ENCODE measurements at regions not wholly inside any gene's neighbourhood (a gene's known extent, or its start where the extent isn't known, plus 50 kb on each side); places are given as distances from the start of the nearest gene placed in this dataset.

DNA sequence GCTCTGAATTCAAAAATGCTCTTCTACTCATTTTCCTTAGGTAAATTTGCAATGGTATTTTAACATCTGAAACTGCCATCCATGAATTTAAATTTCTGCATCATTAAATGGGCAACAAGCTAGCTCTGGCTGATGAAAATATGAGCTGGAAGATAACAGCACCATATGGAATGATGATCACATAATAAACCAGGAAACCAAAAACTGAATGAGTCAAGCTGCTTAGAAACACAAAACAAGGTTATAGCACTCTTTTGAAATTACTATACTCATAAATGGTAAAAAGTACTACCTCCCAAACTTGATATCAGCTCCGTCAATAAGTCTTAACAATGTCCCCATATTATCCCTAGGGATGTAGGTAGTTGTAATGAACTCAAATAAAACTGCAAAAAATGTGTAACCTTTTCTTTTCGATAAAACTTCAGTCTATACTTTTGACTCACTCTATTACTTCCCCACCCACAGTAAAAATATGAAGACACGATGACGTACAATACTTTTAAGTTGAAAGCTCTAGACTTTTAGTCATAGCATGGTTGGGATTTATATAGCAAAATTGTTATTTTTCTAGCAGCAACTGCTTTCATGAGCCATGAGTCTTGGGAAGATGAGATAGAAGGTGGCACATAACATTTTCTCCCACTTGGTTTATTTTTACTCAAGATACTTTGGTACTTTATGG, 396.7 kb downstream of the CDH2 start:
- Mint-ChIP-seq H3K9me3 (peaks cover 2% of the 10 kb centered on the region), H3K27ac (no peak overlapping the region), H3K4me3 (no peak overlapping the region), H3K4me1 (ENCODE audit: low read depth) (no peaks in the 10 kb centered on the region), H3K36me3 (ENCODE audit: low read depth) (no peaks in the 10 kb centered on the region), H3K27me3 (no peaks in the 10 kb centered on the region)
- TF ChIP-seq, protein P1, sequence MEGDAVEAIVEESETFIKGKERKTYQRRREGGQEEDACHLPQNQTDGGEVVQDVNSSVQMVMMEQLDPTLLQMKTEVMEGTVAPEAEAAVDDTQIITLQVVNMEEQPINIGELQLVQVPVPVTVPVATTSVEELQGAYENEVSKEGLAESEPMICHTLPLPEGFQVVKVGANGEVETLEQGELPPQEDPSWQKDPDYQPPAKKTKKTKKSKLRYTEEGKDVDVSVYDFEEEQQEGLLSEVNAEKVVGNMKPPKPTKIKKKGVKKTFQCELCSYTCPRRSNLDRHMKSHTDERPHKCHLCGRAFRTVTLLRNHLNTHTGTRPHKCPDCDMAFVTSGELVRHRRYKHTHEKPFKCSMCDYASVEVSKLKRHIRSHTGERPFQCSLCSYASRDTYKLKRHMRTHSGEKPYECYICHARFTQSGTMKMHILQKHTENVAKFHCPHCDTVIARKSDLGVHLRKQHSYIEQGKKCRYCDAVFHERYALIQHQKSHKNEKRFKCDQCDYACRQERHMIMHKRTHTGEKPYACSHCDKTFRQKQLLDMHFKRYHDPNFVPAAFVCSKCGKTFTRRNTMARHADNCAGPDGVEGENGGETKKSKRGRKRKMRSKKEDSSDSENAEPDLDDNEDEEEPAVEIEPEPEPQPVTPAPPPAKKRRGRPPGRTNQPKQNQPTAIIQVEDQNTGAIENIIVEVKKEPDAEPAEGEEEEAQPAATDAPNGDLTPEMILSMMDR (IDR thresholded peaks at IDR 0.05): no peak
- POLR2A ChIA-PET: no interaction called here
- ATAC-seq (no peak), DNase-seq (no peak)
- intact Hi-C loops (cut with micrococcal nuclease): no loop called here
- CTCF ChIA-PET: interaction anchor here (0.6 to 1.1 kb wide), 2 partner anchors 18 to 1133 kb away, joined by 3 read pairs; no protein-coding TSS in a partner anchor

DNA sequence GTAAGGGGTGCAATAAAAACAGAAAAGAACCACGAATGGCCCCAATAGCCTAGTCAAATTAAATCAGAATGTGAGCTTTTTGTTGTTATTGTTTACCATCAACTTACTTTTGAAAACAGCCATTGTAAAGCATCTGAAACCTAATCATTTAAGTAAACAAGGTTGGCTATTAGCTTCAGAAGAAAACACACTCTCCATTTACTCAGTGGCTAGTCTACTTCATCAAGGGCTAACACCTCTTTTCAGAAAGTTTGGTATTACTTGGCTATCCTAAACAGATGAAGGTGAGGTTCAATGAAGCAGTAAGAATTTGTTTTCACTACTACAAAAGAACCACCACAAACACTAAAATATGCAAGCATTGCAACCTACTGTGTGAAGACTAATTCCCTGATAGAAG, 398.0 kb downstream of the CDH2 start:
- CTCF ChIA-PET: no interaction called here
- TF ChIP-seq, protein P1 (IDR thresholded peaks at IDR 0.05): no peak
- peaks cover 5% of the 10 kb centered on the region for H3K9me3 Mint-ChIP-seq

DNA sequence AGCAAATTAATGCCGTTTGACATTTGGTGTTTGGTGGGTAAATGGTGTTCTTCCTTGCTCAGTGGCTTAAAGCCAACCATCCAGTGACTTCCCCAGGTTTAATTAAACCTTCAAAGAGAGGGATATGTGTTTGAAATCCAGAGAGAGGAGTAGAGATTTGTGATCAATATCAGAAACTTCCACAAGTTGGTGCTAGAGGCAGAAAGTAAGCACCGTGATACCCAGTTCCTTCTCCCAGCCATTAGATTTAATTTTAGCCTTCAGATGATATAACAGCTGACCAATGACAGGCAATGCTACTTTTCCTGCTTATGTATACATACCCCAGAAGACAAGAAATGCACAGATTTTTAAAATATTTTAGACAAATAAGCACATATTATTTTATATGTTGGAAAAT, 398.5 kb downstream of the CDH2 start:
- Mint-ChIP-seq H3K4me1 (ENCODE audit: low read depth) (no peaks in the 10 kb centered on the region), H3K4me3 (no peak overlapping the region), H3K36me3 (ENCODE audit: low read depth) (no peaks in the 10 kb centered on the region), H3K27ac (no peak overlapping the region), H3K27me3 (no peaks in the 10 kb centered on the region), H3K9me3 (peaks cover 5% of the 10 kb centered on the region)
- TF ChIP-seq, protein P1 (IDR thresholded peaks at IDR 0.05): no peak
- intact Hi-C loops (cut with micrococcal nuclease): no loop called here
- ChIA-PET CTCF (no interaction called here), POLR2A (no interaction called here)
- DNase-seq (no peak), ATAC-seq (no peak)

More for the DNA sequence above, 398.0 kb downstream of the CDH2 start:
- Mint-ChIP-seq H3K27me3 (no peaks in the 10 kb centered on the region), H3K4me3 (no peak overlapping the region), H3K36me3 (ENCODE audit: low read depth) (no peaks in the 10 kb centered on the region), H3K4me1 (ENCODE audit: low read depth) (no peaks in the 10 kb centered on the region), H3K27ac (no peak overlapping the region)
- ATAC-seq: no peak
- DNase-seq: no peak
- intact Hi-C loops (cut with micrococcal nuclease): no loop called here
- POLR2A ChIA-PET: no interaction called here

DNA sequence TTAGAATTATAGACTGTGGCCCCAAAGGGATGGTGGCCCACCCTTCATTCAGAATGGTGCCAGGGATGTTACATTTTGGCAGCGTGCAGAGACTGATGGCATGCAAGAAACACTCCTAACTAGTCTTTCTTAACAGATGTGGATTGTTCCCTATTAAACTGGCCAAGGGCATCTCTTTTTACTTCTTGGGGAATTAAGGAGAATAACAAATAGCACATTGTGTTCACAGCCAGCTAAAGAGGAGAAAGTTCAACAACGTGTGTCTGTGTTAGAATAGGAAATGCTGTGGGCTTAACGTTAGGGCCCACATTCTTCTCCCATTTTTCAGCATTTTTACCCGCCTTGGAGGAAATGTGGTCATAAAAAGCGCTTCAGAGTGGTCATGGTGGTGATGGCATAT, 404.8 kb downstream of the CDH2 start:
- H3K4me1 Mint-ChIP-seq (ENCODE audit: low read depth): no peaks in the 10 kb centered on the region
- peaks cover 6% of the 10 kb centered on the region for H3K9me3 Mint-ChIP-seq
- CTCF ChIA-PET: no interaction called here
- H3K27me3 Mint-ChIP-seq: no peaks in the 10 kb centered on the region
- TF ChIP-seq, protein P1 (IDR thresholded peaks at IDR 0.05): no peak
- H3K27ac Mint-ChIP-seq: no peak overlapping the region
- POLR2A ChIA-PET: no interaction called here
- H3K4me3 Mint-ChIP-seq: no peak overlapping the region
- intact Hi-C loops (cut with micrococcal nuclease): no loop called here
- ATAC-seq (no peak), DNase-seq (no peak)
- H3K36me3 Mint-ChIP-seq (ENCODE audit: low read depth): no peaks in the 10 kb centered on the region

DNA sequence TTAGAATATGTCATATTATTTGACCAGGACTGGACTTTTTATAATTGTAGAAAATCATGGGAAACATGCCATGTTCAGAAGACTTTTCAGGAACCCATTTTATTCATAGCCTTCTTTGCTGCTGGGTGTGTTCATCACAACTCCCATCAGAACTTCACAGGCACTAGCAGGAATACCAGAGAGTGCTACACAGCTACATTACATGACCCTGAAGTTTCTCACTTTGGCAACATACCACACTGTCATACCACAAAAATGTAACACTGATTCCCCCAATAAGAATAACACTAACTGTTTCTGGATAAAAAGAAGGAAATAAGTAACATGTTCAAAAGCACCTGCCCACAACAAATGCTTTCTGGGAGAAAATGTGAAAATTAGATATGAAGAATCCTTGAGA, 405.4 kb downstream of the CDH2 start:
- ATAC-seq (no peak), DNase-seq (no peak)
- H3K36me3 Mint-ChIP-seq (ENCODE audit: low read depth): no peaks in the 10 kb centered on the region
- CTCF ChIA-PET: no interaction called here
- H3K27ac Mint-ChIP-seq: no peak overlapping the region
- H3K4me3 Mint-ChIP-seq: no peak overlapping the region
- H3K4me1 Mint-ChIP-seq (ENCODE audit: low read depth): no peaks in the 10 kb centered on the region
- intact Hi-C loops (cut with micrococcal nuclease): no loop called here
- H3K9me3 Mint-ChIP-seq: peaks cover 6% of the 10 kb centered on the region
- POLR2A ChIA-PET: no interaction called here
- H3K27me3 Mint-ChIP-seq: no peaks in the 10 kb centered on the region
- TF ChIP-seq, protein P1 (IDR thresholded peaks at IDR 0.05): no peak

All from activated CD8-positive, alpha-beta T cell treated with anti-CD3 and anti-CD28 coated beads for 36 hours (primary cell).